ENCODE measurements at regions not wholly inside any gene's neighbourhood (a gene's known extent, or its start where the extent isn't known, plus 50 kb on each side); places are given as distances from the start of the nearest gene placed in this dataset.

DNA sequence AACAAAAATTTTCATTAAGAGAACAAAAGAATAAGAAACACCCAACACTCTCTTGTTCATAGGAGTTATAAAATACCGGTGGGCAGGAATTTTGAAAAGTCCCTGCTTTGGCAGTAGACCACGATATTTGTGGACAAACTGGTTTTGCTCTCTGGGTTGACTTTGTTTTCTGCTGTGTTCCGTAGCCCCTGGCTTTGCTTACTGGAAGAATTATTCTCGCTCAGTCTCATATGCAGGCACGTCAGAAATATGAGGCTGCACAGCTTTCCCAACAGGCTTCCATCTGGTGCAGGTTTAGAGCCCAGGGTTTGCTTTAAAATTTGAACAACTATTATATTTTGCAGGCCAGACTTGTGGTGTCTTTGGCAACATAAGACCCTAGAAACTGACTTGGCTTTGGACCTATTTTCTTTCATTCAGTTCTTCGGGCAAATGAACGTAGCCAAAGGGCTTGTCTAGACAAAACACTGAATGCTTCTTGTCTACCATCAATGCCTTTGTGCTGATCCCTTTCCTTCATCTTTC lies 2012.6 kb downstream of the PCDH9 start:
- TF ChIP-seq, protein P1, sequence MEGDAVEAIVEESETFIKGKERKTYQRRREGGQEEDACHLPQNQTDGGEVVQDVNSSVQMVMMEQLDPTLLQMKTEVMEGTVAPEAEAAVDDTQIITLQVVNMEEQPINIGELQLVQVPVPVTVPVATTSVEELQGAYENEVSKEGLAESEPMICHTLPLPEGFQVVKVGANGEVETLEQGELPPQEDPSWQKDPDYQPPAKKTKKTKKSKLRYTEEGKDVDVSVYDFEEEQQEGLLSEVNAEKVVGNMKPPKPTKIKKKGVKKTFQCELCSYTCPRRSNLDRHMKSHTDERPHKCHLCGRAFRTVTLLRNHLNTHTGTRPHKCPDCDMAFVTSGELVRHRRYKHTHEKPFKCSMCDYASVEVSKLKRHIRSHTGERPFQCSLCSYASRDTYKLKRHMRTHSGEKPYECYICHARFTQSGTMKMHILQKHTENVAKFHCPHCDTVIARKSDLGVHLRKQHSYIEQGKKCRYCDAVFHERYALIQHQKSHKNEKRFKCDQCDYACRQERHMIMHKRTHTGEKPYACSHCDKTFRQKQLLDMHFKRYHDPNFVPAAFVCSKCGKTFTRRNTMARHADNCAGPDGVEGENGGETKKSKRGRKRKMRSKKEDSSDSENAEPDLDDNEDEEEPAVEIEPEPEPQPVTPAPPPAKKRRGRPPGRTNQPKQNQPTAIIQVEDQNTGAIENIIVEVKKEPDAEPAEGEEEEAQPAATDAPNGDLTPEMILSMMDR (IDR thresholded peaks at IDR 0.05; ENCODE audit: insufficient read depth, low read length, poor library complexity, severe bottlenecking): no peak
- no peak for TF ChIP-seq EZH2phosphoT487 (conservative IDR thresholded peaks at IDR 0.05; ENCODE audit: low read length)

Data from SU-DHL-6 (cell line).